SK-N-SH (cell line): ENCODE measurements at regions not wholly inside any gene's neighbourhood (a gene's known extent, or its start where the extent isn't known, plus 50 kb on each side); places are given as distances from the start of the nearest gene placed in this dataset.
"Not testable (repeated sequence)": the region's sequence is repeated elsewhere in the genome, so short reads cannot be mapped to it uniquely, and the experiment has no call there.

ENCODE experiments used
- CTCF ChIA-PET: fragments of 300-600, 350-600 bp; formaldehyde crosslinking; extraction: SDS; loops from one replicate; lab custom pipeline; 2021; lab: Yijun Ruan, JAX
- POLR2A ChIA-PET: fragments of 350-600 bp; sonication (Branson Sonifier 250); formaldehyde crosslinking; extraction: SDS; loops from one replicate; lab custom pipeline; 2020; ENCODE audit warnings: antibody characterized with exemption, inconsistent platforms; lab: Yijun Ruan, JAX
- DNase-seq: peaks from one replicate; pipeline ENCODE4 v3.0.0; 2012
- H2AFZ ChIP-seq: fragments of 200-600 bp; sonication (generic); 2 replicates; pipeline ENCODE4 v1.8.1; 2016; ENCODE audit warnings: antibody characterized with exemption, mild to moderate bottlenecking, low read depth
- H3F3A ChIP-seq: fragments of 200-600 bp; sonication (generic); replicated peaks from 2 replicates; pipeline ENCODE3; 2016; ENCODE audit warnings: antibody characterized with exemption, mild to moderate bottlenecking; ENCODE audit not compliant: insufficient read depth
- H3K27ac ChIP-seq, 2 experiments: fragments of 200-500 bp in 1 of 2; fragments of 200-600 bp in 1 of 2; sonication (Bioruptor generic) in 1 of 2; sonication (generic), shearing (Covaris generic) in 1 of 2; 2 replicates each; pipeline versions ENCODE4 v1.5.1 to v1.6.1; 2014 to 2016; ENCODE audit warnings: low read depth in 2 of 2, inconsistent platforms in 1 of 2, low read length in 1 of 2, mild to moderate bottlenecking in 1 of 2, mixed read lengths in 1 of 2
- H3K27me3 ChIP-seq: fragments of 200-600 bp; sonication (generic), shearing (Covaris generic); 2 replicates; pipeline ENCODE4 v1.6.1; 2016; ENCODE audit warnings: mixed run types; ENCODE audit not compliant: insufficient read depth
- H3K36me3 ChIP-seq, 2 experiments: fragments of 200-500 bp in 1 of 2; fragments of 200-600 bp in 1 of 2; sonication (Bioruptor generic) in 1 of 2; sonication (generic) in 1 of 2; replicated peaks in 1 of 2; 2 replicates each; pipeline versions ENCODE3 to v1.5.1; 2014 to 2016; ENCODE audit warnings: low read length in 1 of 2, mild to moderate bottlenecking in 1 of 2; ENCODE audit not compliant: insufficient read depth in 2 of 2, control insufficient read depth in 1 of 2
- H3K4me1 ChIP-seq, 2 experiments: fragments of 200-500 bp in 1 of 2; fragments of 200-600 bp in 1 of 2; sonication (Bioruptor generic) in 1 of 2; sonication (generic), shearing (Covaris generic) in 1 of 2; 2 replicates each; pipeline versions ENCODE4 v1.5.1 to v1.6.1; 2014 to 2016; ENCODE audit warnings: low read depth in 1 of 2, low read length in 1 of 2, mixed run types in 1 of 2; ENCODE audit not compliant: insufficient read depth in 2 of 2, control insufficient read depth in 1 of 2
- H3K4me2 ChIP-seq: fragments of 200-600 bp; sonication (generic), shearing (Covaris generic); 2 replicates; pipeline ENCODE4 v1.6.1; 2017; ENCODE audit warnings: mixed run types
- H3K4me3 ChIP-seq, 2 experiments: fragments of 200-500 bp in 1 of 2; fragments of 200-600 bp in 1 of 2; sonication (Bioruptor generic) in 1 of 2; sonication (generic), shearing (Covaris generic) in 1 of 2; 2 replicates each; pipeline versions ENCODE4 v1.5.1 to v1.8.1; 2014 to 2016; ENCODE audit warnings: low read depth in 2 of 2, inconsistent platforms in 1 of 2, low read length in 1 of 2, mild to moderate bottlenecking in 1 of 2, mixed read lengths in 1 of 2, moderate library complexity in 1 of 2
- H3K79me2 ChIP-seq: fragments of 200-600 bp; sonication (generic); 2 replicates; pipeline ENCODE4 v1.8.1; 2017; ENCODE audit warnings: mild to moderate bottlenecking; ENCODE audit not compliant: insufficient read depth
- H3K9ac ChIP-seq: fragments of 200-600 bp; sonication (generic); 2 replicates; pipeline ENCODE4 v1.6.1; 2017; ENCODE audit warnings: mixed run types
- H3K9me2 ChIP-seq: fragments of 200-600 bp; sonication (generic); 2 replicates; pipeline ENCODE4 v1.6.1; 2017; ENCODE audit warnings: mixed run types
- H3K9me3 ChIP-seq: fragments of 200-600 bp; sonication (generic); 2 replicates; pipeline ENCODE4 v1.6.1; 2017; ENCODE audit warnings: mixed run types, mild to moderate bottlenecking, moderate library complexity
- H4K20me1 ChIP-seq: fragments of 200-600 bp; sonication (generic); 2 replicates; pipeline ENCODE4 v1.6.1; 2017; ENCODE audit warnings: mild to moderate bottlenecking, mixed run types; ENCODE audit not compliant: insufficient read depth
- EP300 ChIP-seq, 2 experiments: IDR thresholded peaks; 2 replicates each; pipeline versions ENCODE4 v1.4.0 to v1.6.1; 2012; ENCODE audit warnings: borderline replicate concordance in 1 of 2, low read depth in 1 of 2, low read length in 1 of 2
- FOSL2 ChIP-seq: IDR thresholded peaks from 2 replicates; pipeline ENCODE4 v1.4.0; 2012; ENCODE audit warnings: low read depth, mild to moderate bottlenecking, moderate library complexity, borderline replicate concordance
- GABPA ChIP-seq: IDR thresholded peaks from 2 replicates; pipeline ENCODE4 v1.4.0; 2012; ENCODE audit warnings: low read depth, mild to moderate bottlenecking
- MEF2A ChIP-seq: IDR thresholded peaks from 2 replicates; pipeline ENCODE4 v1.4.0; 2012; ENCODE audit warnings: low read depth, borderline replicate concordance
- NRF1 ChIP-seq: IDR thresholded peaks from 2 replicates; pipeline ENCODE4 v1.6.1; 2012; ENCODE audit warnings: low read depth, mild to moderate bottlenecking, low read length
- RCOR1 ChIP-seq: fragments of 150-350 bp; IDR thresholded peaks from 2 replicates; pipeline ENCODE4 v1.6.1; 2017; ENCODE audit warnings: antibody characterized with exemption, low read length
- RXRA ChIP-seq: IDR thresholded peaks from 2 replicates; pipeline ENCODE4 v1.4.0; 2012; ENCODE audit warnings: low read depth, mild to moderate bottlenecking, borderline replicate concordance
- SIN3A ChIP-seq: IDR thresholded peaks from 2 replicates; pipeline ENCODE4 v1.6.1; 2012; ENCODE audit warnings: low read depth, mild to moderate bottlenecking, low read length, moderate library complexity, borderline replicate concordance
- TCF12 ChIP-seq: IDR thresholded peaks from 2 replicates; pipeline ENCODE4 v1.4.0; 2012
- YY1 ChIP-seq: IDR thresholded peaks from 2 replicates; pipeline ENCODE4 v1.4.0; 2012; ENCODE audit warnings: low read depth, mild to moderate bottlenecking
- WGBS: methylation state at CpG from one replicate; pipeline ENCODE4 v1.1.6; 2017; ENCODE audit warnings: low lambda C conversion rate; 5-methylcytosine and 5-hydroxymethylcytosine counted together
- TF ChIP-seq, protein P1 (sequence below): fragments of 150-350 bp; IDR thresholded peaks from 2 replicates; pipeline ENCODE4 v1.6.1; 2017; ENCODE audit warnings: antibody characterized with exemption, low read length, low read depth, borderline replicate concordance
- TF ChIP-seq, protein P2 (sequence below): fragments of 200-600 bp; sonication (generic); IDR thresholded peaks from 2 replicates; pipeline ENCODE4 v1.6.1; 2017; ENCODE audit warnings: antibody characterized with exemption, mild to moderate bottlenecking, moderate library complexity
- TF ChIP-seq, protein P3 (sequence below): IDR thresholded peaks from 2 replicates; pipeline ENCODE4; 2012
- TF ChIP-seq, protein P4 (sequence below): IDR thresholded peaks from 2 replicates; pipeline ENCODE4 v1.6.1; 2012; ENCODE audit warnings: mild to moderate bottlenecking, low read depth, low read length, moderate library complexity

DNA sequence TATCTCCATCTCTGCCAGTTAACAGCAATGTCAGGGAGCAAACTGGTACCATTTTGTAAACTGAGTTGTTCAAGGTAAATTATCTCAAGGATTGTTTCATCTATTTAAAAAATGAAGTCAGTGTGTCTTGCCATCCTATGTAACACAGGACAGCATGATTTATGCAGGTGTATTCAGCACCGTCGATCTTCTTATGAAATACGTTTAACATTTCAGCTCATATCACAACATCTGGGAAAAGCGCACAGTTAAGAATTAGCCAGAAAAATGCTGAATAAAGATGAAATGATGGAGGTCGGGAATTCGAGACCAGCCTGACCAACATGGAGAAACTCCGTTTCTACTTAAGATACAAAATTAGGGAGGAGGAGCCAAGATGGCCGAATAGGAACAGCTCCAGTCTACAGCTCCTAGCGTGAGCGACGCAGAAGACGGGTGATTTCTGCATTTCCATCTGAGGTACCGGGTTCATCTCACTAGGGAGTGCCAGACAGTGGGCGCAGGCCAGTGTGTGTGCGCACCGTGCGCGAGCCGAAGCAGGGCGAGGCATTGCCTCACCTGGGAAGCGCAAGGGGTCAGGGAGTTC, 107.3 kb upstream of the COX7C start:
- POLR2A ChIA-PET, H3F3A ChIP-seq, H3K27ac ChIP-seq, H3K4me2 ChIP-seq, H3K9me2 ChIP-seq, H3K27me3 ChIP-seq, H4K20me1 ChIP-seq, H3K9me3 ChIP-seq, DNase-seq, H3K9ac ChIP-seq, H3K4me1 ChIP-seq, CTCF ChIA-PET, H3K36me3 ChIP-seq, H3K79me2 ChIP-seq: not testable (repeated sequence)
- Histone ChIP-seq H2AFZ (peak overlapping the region; percentile 70; the same call in 1 of the 2 replicates), H3K4me3 (peak overlapping the region in 1 of 2 experiments; percentile 28; a peak in 1 of 4 replicates)
- 20% methylated on average over 11 of the region's 21 CpGs for WGBS

DNA sequence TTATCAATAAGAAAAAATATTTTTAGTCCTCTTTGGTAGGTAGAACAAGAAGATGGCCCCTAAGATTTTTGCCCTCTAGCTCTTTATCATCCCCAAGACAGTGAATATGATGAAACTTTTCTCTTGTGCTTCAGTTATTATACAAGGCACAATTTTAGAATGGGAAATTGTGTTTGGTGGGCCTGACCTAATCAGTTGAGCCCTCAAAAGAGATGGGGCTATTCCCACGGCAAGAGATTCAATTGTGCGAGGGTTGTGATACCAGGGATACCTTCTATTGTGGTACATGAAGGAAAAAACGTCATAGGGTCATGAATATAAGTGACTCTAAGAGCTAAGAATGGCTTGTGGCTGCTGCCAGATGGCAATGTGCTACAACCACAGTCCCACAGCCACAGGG, 94.0 kb upstream of the COX7C start:
- Histone ChIP-seq H3K9me3 (no peaks in the 10 kb centered on the region), H2AFZ (no peak overlapping the region), H3K79me2 (no peaks in the 10 kb centered on the region), H3K36me3 (no peaks in the 10 kb centered on the region), H3K27me3 (no peaks in the 10 kb centered on the region), H3K9ac (no peak overlapping the region), H4K20me1 (no peaks in the 10 kb centered on the region), H3K4me1 (no peaks in the 10 kb centered on the region), H3K4me3 (no peak overlapping the region), H3K4me2 (no peak overlapping the region), H3K9me2 (no peaks in the 10 kb centered on the region), H3F3A (no peaks in the 10 kb centered on the region), H3K27ac (no peak overlapping the region)
- TF ChIP-seq GABPA (no peak), SIN3A (no peak), YY1 (no peak), MEF2A (no peak), NRF1 (no peak), TCF12 (no peak), RXRA (no peak), EP300 (IDR thresholded peaks at IDR 0.05; ENCODE audit: borderline replicate concordance in 1 of 2, low read depth in 1 of 2, low read length in 1 of 2) (no peak), RCOR1 (no peak), FOSL2 (no peak)
- TF ChIP-seq, protein P1, sequence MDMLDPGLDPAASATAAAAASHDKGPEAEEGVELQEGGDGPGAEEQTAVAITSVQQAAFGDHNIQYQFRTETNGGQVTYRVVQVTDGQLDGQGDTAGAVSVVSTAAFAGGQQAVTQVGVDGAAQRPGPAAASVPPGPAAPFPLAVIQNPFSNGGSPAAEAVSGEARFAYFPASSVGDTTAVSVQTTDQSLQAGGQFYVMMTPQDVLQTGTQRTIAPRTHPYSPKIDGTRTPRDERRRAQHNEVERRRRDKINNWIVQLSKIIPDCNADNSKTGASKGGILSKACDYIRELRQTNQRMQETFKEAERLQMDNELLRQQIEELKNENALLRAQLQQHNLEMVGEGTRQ: no peak
- TF ChIP-seq, protein P2, sequence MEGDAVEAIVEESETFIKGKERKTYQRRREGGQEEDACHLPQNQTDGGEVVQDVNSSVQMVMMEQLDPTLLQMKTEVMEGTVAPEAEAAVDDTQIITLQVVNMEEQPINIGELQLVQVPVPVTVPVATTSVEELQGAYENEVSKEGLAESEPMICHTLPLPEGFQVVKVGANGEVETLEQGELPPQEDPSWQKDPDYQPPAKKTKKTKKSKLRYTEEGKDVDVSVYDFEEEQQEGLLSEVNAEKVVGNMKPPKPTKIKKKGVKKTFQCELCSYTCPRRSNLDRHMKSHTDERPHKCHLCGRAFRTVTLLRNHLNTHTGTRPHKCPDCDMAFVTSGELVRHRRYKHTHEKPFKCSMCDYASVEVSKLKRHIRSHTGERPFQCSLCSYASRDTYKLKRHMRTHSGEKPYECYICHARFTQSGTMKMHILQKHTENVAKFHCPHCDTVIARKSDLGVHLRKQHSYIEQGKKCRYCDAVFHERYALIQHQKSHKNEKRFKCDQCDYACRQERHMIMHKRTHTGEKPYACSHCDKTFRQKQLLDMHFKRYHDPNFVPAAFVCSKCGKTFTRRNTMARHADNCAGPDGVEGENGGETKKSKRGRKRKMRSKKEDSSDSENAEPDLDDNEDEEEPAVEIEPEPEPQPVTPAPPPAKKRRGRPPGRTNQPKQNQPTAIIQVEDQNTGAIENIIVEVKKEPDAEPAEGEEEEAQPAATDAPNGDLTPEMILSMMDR: no peak
- TF ChIP-seq, protein P3, sequence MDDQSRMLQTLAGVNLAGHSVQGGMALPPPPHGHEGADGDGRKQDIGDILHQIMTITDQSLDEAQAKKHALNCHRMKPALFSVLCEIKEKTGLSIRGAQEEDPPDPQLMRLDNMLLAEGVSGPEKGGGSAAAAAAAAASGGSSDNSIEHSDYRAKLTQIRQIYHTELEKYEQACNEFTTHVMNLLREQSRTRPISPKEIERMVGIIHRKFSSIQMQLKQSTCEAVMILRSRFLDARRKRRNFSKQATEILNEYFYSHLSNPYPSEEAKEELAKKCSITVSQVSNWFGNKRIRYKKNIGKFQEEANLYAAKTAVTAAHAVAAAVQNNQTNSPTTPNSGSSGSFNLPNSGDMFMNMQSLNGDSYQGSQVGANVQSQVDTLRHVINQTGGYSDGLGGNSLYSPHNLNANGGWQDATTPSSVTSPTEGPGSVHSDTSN: no peak
- TF ChIP-seq, protein P4, sequence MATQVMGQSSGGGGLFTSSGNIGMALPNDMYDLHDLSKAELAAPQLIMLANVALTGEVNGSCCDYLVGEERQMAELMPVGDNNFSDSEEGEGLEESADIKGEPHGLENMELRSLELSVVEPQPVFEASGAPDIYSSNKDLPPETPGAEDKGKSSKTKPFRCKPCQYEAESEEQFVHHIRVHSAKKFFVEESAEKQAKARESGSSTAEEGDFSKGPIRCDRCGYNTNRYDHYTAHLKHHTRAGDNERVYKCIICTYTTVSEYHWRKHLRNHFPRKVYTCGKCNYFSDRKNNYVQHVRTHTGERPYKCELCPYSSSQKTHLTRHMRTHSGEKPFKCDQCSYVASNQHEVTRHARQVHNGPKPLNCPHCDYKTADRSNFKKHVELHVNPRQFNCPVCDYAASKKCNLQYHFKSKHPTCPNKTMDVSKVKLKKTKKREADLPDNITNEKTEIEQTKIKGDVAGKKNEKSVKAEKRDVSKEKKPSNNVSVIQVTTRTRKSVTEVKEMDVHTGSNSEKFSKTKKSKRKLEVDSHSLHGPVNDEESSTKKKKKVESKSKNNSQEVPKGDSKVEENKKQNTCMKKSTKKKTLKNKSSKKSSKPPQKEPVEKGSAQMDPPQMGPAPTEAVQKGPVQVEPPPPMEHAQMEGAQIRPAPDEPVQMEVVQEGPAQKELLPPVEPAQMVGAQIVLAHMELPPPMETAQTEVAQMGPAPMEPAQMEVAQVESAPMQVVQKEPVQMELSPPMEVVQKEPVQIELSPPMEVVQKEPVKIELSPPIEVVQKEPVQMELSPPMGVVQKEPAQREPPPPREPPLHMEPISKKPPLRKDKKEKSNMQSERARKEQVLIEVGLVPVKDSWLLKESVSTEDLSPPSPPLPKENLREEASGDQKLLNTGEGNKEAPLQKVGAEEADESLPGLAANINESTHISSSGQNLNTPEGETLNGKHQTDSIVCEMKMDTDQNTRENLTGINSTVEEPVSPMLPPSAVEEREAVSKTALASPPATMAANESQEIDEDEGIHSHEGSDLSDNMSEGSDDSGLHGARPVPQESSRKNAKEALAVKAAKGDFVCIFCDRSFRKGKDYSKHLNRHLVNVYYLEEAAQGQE: no peak
- WGBS: 0% methylated on average over 3 of the region's 3 CpGs
- ChIA-PET CTCF (no interaction called here), POLR2A (no interaction called here)
- no peak for DNase-seq
